Stimulated activated naive B cell treated with anti-CD40 and anti-IgM and Interleukin-4, amounts not matched to agents 10 μg/mL and 1 μg/mL and 100 μg/mL, for 72 hours (primary cell): ENCODE measurements at regions not wholly inside any gene's neighbourhood (a gene's known extent, or its start where the extent isn't known, plus 50 kb on each side); places are given as distances from the start of the nearest gene placed in this dataset.

Experiments used
- ATAC-seq, 2 donors: fragments of 150-1000 bp; cut with Tn5 transposase; replicated peaks; 2 replicates each; pipeline ENCODE4 v1.10.0; 2021; ENCODE audit warnings: moderate library complexity in 1 of 2
- DNase-seq: peaks from one replicate; pipeline ENCODE4 v3.0.0; 2021
- H3K27ac Mint-ChIP-seq: one replicate; pipeline ENCODE4 v1.8.0; 2022; ENCODE audit warnings: mild to moderate bottlenecking, mixed read lengths
- H3K27me3 Mint-ChIP-seq, 2 donors: one replicate each; pipeline ENCODE4 v1.8.0; 2022; ENCODE audit warnings: mixed read lengths in 2 of 2
- H3K36me3 Mint-ChIP-seq, 2 donors: one replicate each; pipeline ENCODE4 v1.8.0; 2022; ENCODE audit warnings: mixed read lengths in 2 of 2, mild to moderate bottlenecking in 1 of 2
- H3K4me1 Mint-ChIP-seq, 2 donors: one replicate each; pipeline ENCODE4 v1.8.0; 2022; ENCODE audit warnings: mixed read lengths in 2 of 2, mild to moderate bottlenecking in 1 of 2
- H3K4me3 Mint-ChIP-seq, 2 donors: one replicate each; pipeline ENCODE4 v1.8.0; 2022; ENCODE audit warnings: mild to moderate bottlenecking in 2 of 2, mixed read lengths in 2 of 2, moderate library complexity in 1 of 2
- H3K9me3 Mint-ChIP-seq, 2 donors: one replicate each; pipeline ENCODE4 v1.8.0; 2022; ENCODE audit warnings: mixed read lengths in 2 of 2, mild to moderate bottlenecking in 1 of 2

DNA sequence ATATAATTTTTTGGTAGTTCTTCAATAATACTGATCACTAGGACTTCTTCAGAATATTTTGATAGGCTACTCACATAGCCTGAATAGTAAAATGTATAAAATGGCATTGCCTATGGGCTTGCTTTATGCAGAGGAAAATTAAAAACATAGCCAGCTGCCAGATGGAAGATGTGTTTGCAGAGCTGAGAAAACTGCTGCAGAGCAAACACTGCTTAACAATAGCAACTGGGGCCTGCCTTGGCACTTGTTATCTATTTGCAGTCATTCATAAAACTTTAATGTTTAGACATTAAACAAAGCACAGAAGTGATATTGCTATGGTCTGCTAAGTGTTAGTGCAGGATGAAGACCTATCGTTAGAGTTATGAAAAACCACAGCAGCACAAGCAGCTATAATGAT, 151.5 kb upstream of the SMC2 start:
- no peak overlapping the region for H3K27ac Mint-ChIP-seq
- H3K4me1 Mint-ChIP-seq = no peaks in the 10 kb centered on the region
- H3K4me3 Mint-ChIP-seq = no peak overlapping the region
- H3K36me3 Mint-ChIP-seq = no peaks in the 10 kb centered on the region
- ATAC-seq (no peak), DNase-seq (no peak)
- no peaks in the 10 kb centered on the region for H3K9me3 Mint-ChIP-seq
- H3K27me3 Mint-ChIP-seq = no peaks in the 10 kb centered on the region

DNA sequence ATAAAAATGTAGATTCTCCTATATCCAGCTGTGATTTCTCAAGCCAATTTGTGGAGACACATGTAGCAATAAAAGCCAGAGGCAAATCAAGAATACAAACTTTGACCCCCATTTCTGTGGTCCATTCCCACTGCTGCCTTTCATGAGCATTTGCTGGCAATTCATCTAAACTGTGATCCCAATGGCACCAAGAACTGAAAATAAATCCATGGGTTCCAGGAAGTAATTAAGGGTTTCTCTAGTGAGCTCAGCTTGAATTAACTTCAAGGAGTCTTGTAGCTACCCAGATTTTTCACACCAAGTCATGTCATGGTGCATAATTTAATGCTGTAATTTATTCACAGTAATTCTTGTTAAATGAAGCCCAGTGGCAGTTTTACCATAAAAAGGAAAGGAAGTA, 145.0 kb upstream of the SMC2 start:
- no peak for DNase-seq
- H3K27ac Mint-ChIP-seq = no peak overlapping the region
- ATAC-seq = no peak
- no peaks in the 10 kb centered on the region for H3K36me3 Mint-ChIP-seq
- no peaks in the 10 kb centered on the region for H3K4me1 Mint-ChIP-seq
- no peaks in the 10 kb centered on the region for H3K9me3 Mint-ChIP-seq
- no peaks in the 10 kb centered on the region for H3K27me3 Mint-ChIP-seq
- H3K4me3 Mint-ChIP-seq = no peak overlapping the region

DNA sequence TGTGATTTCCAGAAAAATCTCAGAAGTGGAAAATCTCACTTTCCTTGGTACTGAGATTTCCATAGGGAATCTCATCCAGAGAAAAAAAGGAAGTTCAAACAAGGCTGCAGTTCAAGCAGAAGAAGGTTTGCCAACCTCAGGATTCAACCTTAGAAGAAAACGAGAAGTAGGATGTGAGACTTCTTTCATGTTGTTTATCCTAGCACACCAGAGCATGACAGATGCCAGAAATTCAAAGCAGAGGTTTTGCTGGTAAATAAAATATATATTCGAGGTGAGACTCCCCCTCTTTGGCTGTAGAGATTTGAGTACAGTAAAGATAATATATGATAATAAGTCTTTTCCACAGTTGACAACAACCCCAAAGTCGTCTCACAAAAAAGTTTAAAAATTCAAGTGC, 116.9 kb upstream of the SMC2 start:
- Mint-ChIP-seq H3K27ac (no peak overlapping the region), H3K36me3 (no peaks in the 10 kb centered on the region), H3K4me3 (no peak overlapping the region), H3K4me1 (no peaks in the 10 kb centered on the region), H3K27me3 (no peaks in the 10 kb centered on the region), H3K9me3 (peaks cover 0 to 2% of the 10 kb centered on the region in 2 donors)
- DNase-seq = no peak
- no peak for ATAC-seq

DNA sequence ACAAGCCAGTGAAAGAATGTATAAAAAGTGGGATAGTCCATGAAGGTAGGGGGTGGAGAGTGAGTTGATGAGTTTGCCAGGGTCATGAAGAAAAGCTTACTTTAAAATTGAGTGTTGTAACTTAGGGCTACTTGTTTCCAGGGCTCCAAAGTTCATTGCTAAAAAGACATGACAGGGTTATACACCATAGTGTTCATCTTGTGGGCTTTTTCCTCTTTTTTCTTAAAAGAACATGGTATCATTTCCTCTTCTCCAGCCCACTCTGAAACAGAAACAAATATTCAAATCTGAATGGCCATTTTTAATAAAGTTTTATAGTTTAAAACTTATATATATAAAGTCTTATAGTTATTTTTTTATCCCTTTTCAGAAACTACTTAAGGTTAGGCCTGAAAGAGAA, 115.7 kb upstream of the SMC2 start:
- Mint-ChIP-seq H3K9me3 (no peaks in the 10 kb centered on the region), H3K4me3 (no peak overlapping the region), H3K27ac (no peak overlapping the region), H3K27me3 (no peaks in the 10 kb centered on the region), H3K36me3 (no peaks in the 10 kb centered on the region), H3K4me1 (no peaks in the 10 kb centered on the region)
- no peak for DNase-seq
- ATAC-seq = no peak

DNA sequence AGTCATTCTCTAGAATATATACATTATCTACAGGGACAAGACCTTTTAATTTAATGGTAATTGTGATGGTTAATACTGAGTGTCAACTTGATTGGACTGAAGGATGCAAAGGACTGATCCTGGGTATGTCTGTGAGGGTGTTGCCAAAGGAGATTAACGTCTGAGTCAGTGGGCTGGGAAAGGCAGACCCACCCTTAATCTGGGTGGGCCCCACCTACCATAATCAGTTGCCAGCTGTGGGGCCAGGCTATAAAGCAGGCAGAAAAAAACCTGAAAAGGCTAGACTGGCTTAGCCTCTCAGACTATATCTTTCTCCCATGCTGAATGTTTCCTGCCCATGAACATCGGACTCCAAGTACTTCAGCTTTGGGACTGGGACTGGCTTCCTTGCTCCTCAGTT, 112.2 kb upstream of the SMC2 start:
- Mint-ChIP-seq H3K4me3 (no peak overlapping the region), H3K27ac (no peak overlapping the region), H3K4me1 (peaks cover 0 to 4% of the 10 kb centered on the region in 2 donors), H3K27me3 (no peaks in the 10 kb centered on the region), H3K36me3 (no peaks in the 10 kb centered on the region), H3K9me3 (no peaks in the 10 kb centered on the region)
- no peak for ATAC-seq
- no peak for DNase-seq

DNA sequence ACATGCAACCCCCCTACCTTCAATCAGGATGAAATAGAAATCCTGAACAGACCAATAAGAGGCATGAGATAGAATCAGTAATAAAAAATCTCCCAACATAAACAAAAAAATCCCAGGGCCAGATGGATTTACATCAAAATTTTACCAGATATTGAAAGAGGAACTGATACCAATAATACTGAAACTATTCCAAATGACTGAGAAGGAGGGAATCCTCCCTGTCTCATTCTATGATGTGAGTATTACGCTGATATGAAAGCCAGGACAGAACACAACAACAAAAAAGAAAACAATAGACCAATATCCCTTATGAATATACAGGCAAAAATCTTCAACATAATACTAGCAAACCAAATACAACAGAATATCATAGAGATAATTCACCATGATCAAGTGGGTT, 109.0 kb upstream of the SMC2 start:
- no peaks in the 10 kb centered on the region for H3K27me3 Mint-ChIP-seq
- H3K4me3 Mint-ChIP-seq = no peak overlapping the region
- DNase-seq (no peak), ATAC-seq (no peak)
- peaks cover 0 to 4% of the 10 kb centered on the region in 2 donors for H3K4me1 Mint-ChIP-seq
- H3K27ac Mint-ChIP-seq = no peak overlapping the region
- H3K9me3 Mint-ChIP-seq = no peaks in the 10 kb centered on the region
- no peaks in the 10 kb centered on the region for H3K36me3 Mint-ChIP-seq

DNA sequence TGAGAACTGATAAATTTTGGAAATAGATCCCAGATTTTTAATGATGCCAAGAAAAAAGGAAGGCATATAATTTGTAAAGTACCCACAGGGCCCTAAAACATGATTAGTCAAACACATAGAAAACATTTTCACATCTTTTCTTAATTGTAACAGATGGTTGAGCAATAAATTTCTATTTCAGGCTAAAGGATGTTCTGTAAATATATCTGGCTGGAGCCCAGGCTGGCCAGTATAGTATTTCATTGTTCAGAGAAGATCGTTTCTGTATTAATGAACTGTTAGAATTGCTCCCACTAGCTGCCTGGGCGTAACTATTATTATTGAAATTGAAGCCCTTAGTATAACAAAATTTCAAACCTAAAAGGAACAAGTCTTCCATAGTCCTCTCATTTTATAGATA, 105.3 kb upstream of the SMC2 start:
- ATAC-seq (no peak), DNase-seq (no peak)
- Mint-ChIP-seq H3K4me1 (peaks cover 0 to 4% of the 10 kb centered on the region in 2 donors), H3K36me3 (no peaks in the 10 kb centered on the region), H3K27ac (no peak overlapping the region), H3K9me3 (no peaks in the 10 kb centered on the region), H3K27me3 (no peaks in the 10 kb centered on the region), H3K4me3 (no peak overlapping the region)

DNA sequence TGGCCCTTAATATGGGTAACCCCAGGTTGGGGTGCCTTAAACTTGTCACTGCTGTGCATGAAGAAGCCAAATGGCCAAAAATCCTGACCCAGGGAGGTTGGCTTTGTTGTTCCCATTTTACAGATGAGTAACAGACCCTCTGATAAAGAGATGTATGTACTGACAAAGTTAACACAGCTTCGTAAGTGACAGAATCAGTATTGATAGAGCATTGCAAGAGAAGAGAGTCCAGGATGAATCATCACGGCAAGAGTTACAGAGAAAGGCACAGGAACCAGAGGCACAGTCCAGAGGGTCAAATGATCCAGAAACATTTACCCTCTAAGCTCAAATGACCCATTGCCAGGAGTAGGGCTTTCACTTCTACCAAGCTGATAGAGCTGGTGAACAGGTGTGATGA, 103.8 kb upstream of the SMC2 start:
- no peaks in the 10 kb centered on the region for H3K9me3 Mint-ChIP-seq
- no peaks in the 10 kb centered on the region for H3K4me1 Mint-ChIP-seq
- DNase-seq = no peak
- no peaks in the 10 kb centered on the region for H3K36me3 Mint-ChIP-seq
- H3K4me3 Mint-ChIP-seq = no peak overlapping the region
- no peak overlapping the region for H3K27ac Mint-ChIP-seq
- no peaks in the 10 kb centered on the region for H3K27me3 Mint-ChIP-seq
- no peak for ATAC-seq

DNA sequence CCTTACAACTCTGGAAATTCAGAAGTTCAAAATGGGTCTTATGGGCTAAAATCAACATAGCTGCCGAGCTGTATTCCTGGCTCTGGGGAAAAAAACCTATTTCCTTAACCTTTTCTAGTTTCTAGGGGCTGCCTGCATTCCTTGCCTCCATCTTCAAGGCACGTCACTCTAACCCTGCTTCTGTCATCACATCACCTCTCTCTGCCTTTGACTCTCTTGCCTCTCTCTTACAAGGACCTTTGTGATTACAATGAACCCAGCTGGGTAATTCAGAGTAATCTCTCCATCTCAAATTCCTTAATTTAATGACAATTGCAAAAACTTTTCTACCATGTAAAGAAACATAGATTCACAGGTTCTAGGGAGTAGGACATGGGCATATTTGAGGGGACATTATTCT, 103.1 kb upstream of the SMC2 start:
- Mint-ChIP-seq H3K9me3 (no peaks in the 10 kb centered on the region), H3K4me1 (no peaks in the 10 kb centered on the region), H3K27me3 (no peaks in the 10 kb centered on the region), H3K27ac (no peak overlapping the region), H3K36me3 (no peaks in the 10 kb centered on the region), H3K4me3 (no peak overlapping the region)
- ATAC-seq (no peak), DNase-seq (no peak)

DNA sequence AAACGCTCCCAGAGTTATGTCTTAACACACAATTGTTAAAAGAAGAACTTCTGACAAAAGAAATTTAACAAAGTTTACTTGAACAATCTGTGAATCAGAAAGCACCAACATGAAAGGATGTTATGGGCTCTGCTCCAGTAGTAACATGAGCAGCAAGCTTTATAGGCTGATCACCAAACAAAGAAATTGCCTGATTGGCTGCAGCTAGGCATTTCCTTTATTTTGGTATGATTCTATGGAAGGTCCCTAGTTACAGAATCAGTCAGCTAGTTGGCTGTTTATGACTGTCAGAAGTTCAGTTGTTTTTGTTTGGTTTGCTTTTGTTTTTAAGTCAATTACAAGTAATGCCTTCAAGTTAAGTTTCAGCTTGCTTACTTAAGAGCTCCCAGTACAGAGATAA, 102.4 kb upstream of the SMC2 start:
- H3K36me3 Mint-ChIP-seq = no peaks in the 10 kb centered on the region
- no peak overlapping the region for H3K4me3 Mint-ChIP-seq
- no peak overlapping the region for H3K27ac Mint-ChIP-seq
- no peaks in the 10 kb centered on the region for H3K27me3 Mint-ChIP-seq
- ATAC-seq = peak in 1 of 2 donors; percentile 55
- no peaks in the 10 kb centered on the region for H3K9me3 Mint-ChIP-seq
- no peak for DNase-seq
- no peaks in the 10 kb centered on the region for H3K4me1 Mint-ChIP-seq

DNA sequence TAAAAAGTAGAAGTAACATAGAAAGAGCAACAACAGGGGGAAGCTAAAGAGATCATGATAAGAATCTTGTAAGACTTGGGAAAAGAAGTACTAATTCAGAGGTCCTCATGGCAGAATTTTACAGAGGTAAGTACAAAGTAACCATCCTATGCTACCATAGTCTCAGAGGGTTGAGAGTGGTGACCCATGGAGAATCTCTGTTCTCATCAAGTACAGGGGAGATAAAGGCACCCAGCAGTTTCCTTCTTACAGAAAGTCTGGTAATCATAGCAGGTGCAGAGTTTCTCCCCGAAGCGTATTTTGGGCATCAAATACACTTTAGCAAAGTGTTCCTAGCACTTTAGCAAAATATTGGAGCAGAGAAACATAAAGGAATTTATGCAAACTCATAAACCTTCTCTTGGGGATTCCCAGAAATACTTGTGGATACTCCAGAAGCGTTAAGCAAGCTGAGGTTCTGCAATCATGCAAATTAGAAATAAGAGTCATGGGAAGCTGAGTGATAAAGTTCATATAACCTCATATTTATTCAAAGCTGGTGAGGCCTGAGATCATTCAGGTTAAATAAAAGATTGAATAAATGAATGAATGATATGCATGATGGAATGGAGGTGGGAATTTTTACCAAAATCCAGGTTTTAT, 101.0 kb upstream of the SMC2 start:
- ATAC-seq (no peak), DNase-seq (no peak)
- H3K4me3 Mint-ChIP-seq = no peak overlapping the region
- H3K36me3 Mint-ChIP-seq = no peaks in the 10 kb centered on the region
- H3K27me3 Mint-ChIP-seq = no peaks in the 10 kb centered on the region
- H3K9me3 Mint-ChIP-seq = no peaks in the 10 kb centered on the region
- no peak overlapping the region for H3K27ac Mint-ChIP-seq
- H3K4me1 Mint-ChIP-seq = no peaks in the 10 kb centered on the region

DNA sequence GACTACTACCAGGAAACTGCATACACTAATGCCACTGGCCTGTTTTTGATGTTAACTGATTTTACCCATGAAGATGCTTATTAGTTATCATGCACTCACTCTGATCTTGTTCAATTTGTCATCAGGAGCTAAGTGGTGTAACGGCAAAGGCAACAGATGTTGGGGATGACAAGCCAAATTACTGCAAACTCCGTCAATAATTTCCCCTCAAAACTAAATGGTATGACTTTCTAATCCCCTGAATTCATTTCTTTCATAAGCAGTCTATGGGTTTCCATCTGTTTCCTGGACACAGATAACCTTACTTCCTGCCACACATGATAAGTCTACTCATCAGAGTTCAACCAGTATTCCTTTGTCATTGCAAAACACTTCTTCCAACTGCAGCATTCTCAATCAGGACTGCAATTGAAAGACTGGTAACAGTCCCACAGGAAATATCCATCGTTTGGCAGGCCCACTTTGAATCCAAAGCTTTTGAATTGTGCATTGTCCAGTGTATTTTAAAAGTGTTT, 96.2 kb upstream of the SMC2 start:
- Mint-ChIP-seq H3K4me3 (no peak overlapping the region), H3K27ac (no peak overlapping the region), H3K27me3 (no peaks in the 10 kb centered on the region), H3K36me3 (no peaks in the 10 kb centered on the region), H3K9me3 (no peaks in the 10 kb centered on the region), H3K4me1 (no peaks in the 10 kb centered on the region)
- no peak for DNase-seq
- ATAC-seq = no peak

DNA sequence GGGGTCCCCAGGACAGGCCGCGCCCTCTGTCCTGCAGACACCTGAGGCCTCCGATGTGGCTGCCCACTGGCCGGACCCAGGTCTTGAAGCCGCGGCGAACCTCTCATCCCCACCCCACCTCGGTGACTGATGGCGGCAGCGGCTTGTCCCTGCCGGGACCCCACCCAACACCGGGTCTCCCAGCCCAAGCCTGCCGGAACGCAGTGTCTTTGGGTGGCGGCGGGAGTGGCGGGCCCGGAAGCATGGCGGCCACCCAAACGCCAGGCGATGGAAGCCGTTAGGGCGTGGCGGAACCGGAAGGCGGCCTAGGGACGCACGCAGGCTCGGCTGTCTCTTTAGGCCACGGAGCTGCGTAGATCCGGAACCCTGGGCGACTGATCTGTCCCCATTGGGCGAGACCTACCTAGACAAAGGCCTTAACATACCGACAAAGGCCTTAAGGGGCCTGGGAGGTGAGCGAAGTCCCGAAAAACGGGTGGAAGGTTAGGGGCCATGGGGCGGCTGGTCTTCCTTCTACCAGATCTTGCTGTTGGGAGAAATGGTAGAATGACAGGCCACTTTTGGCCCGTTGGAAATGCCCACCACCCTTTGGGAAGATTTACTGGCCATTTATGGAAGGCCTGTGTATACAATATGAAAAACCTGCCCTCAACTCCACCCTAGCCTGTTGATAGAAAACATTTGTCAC, 94.6 kb upstream of the SMC2 start:
- H3K4me3 Mint-ChIP-seq = no peak overlapping the region
- no peaks in the 10 kb centered on the region for H3K9me3 Mint-ChIP-seq
- no peaks in the 10 kb centered on the region for H3K27me3 Mint-ChIP-seq
- DNase-seq (no peak), ATAC-seq (no peak)
- H3K27ac Mint-ChIP-seq = no peak overlapping the region
- H3K36me3 Mint-ChIP-seq = no peaks in the 10 kb centered on the region
- H3K4me1 Mint-ChIP-seq = no peaks in the 10 kb centered on the region

DNA sequence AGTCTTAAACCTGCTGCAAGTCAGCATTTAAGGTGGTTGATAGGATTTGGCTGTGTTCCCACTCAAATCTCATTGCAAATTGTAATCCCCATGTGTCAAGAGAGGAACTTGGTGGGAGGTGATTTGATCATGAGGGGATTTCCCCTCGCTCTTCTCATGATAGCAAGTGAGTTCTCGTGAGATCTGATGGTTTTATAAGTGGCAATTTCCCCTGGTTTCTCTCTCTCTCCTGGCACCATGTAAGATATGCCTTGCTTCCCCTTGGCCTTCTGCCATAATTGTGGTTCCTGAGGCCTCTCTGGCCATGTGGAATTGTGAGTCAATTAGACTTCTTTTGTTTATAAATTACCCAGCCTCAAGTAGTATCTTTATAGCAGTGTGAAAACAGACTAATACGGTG, 84.3 kb upstream of the SMC2 start:
- Mint-ChIP-seq H3K4me1 (no peaks in the 10 kb centered on the region), H3K36me3 (no peaks in the 10 kb centered on the region), H3K9me3 (no peaks in the 10 kb centered on the region), H3K27ac (no peak overlapping the region), H3K4me3 (no peak overlapping the region), H3K27me3 (no peaks in the 10 kb centered on the region)
- ATAC-seq (peak in 1 of 2 donors; percentile 25), DNase-seq (no peak)

DNA sequence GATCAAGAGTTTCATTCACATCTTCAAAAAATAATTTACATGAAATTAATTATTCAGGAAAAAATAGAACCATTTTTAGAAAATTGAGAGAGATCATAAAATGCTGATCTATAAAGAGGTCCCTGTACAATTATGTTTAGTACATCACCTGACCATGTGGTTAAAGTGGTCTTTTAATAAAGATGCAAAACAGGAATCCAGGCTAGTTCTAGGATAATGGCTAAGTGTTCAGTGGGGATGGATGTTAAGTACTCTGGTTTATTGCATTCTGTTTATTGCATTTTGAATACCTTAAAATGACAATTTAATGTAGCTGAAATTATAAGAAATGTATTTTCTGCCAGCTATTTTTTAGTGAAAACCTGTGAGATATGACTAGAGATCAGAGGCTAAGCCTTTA, 72.0 kb upstream of the SMC2 start:
- H3K36me3 Mint-ChIP-seq = no peaks in the 10 kb centered on the region
- no peak overlapping the region for H3K4me3 Mint-ChIP-seq
- peaks cover 6 to 13% of the 10 kb centered on the region in 2 donors for H3K9me3 Mint-ChIP-seq
- peaks cover under 1 to 1% of the 10 kb centered on the region in 2 donors for H3K4me1 Mint-ChIP-seq
- ATAC-seq (no peak), DNase-seq (no peak)
- H3K27me3 Mint-ChIP-seq = no peaks in the 10 kb centered on the region
- no peak overlapping the region for H3K27ac Mint-ChIP-seq
